Activated naive CD4-positive, alpha-beta T cell treated with anti-CD3 and anti-CD28 coated beads for 36 hours (primary cell): ENCODE measurements at regions not wholly inside any gene's neighbourhood (a gene's known extent, or its start where the extent isn't known, plus 50 kb on each side); places are given as distances from the start of the nearest gene placed in this dataset.

ENCODE experiments used
- CTCF ChIA-PET: fragments of 350-600 bp; sonication (Branson Sonifier 250); formaldehyde crosslinking; loops from one replicate; lab custom pipeline; 2021; ENCODE audit warnings: antibody characterized with exemption; lab: Charles Lee
- DNase-seq: peaks from one replicate; pipeline ENCODE4 v3.0.0-alpha.2; 2020
- H3K27ac Mint-ChIP-seq: one replicate; pipeline ENCODE4 v1.8.0; 2021; ENCODE audit warnings: mild to moderate bottlenecking, mixed read lengths
- H3K27me3 Mint-ChIP-seq: one replicate; pipeline ENCODE4 v1.8.0; 2021; ENCODE audit warnings: low read depth, mixed read lengths
- H3K36me3 Mint-ChIP-seq: one replicate; pipeline ENCODE4 v1.8.0; 2021; ENCODE audit warnings: low read depth, mixed read lengths
- H3K4me1 Mint-ChIP-seq: one replicate; pipeline ENCODE4 v1.8.0; 2021; ENCODE audit warnings: low read depth, mixed read lengths
- H3K4me3 Mint-ChIP-seq: one replicate; pipeline ENCODE4 v1.8.0; 2021; ENCODE audit warnings: mild to moderate bottlenecking, moderate library complexity, mixed read lengths
- H3K9me3 Mint-ChIP-seq: one replicate; pipeline ENCODE4 v1.8.0; 2021; ENCODE audit warnings: mixed read lengths
- intact Hi-C: fragments of 100-400 bp; cut with micrococcal nuclease; formaldehyde crosslinking; loops from one replicate; pipeline ENCODE4 v1.15.1; 2023

DNA sequence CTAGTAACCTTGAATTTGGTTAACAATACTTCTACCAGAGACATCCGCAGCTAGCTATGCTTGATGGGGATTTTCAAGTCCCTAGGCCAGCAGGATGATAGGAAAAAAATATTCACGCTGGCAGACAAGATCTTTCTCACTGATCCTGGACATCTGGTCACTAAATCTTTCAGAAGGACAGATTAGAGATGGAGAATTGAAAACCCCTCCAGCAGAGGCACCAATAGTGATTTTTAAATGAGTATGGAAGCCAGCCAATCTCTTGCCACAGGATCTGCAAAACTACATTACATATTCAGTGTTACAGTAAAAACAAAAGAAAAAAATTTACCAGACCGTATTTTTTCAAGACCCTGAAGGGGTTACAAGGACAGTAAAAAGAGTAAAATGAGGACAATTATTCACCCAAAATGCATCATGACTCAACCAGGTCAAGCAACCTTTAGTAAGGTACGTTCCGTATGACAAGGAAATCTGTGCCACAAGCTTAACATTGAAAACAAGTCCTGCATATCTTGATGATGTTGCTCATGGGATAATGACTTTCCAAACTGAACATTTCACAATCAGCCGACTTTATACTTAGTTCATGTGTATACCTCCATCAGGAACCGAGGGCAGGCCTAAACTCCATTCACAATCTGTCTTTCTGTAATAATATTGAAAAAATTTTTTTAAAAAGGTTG, 239.5 kb downstream of the GXYLT1 start:
- H3K4me3 Mint-ChIP-seq = no peak overlapping the region
- intact Hi-C loops = no loop called here
- H3K27me3 Mint-ChIP-seq = peaks cover 2% of the 10 kb centered on the region
- no peak for DNase-seq
- H3K27ac Mint-ChIP-seq = no peak overlapping the region
- CTCF ChIA-PET = interaction anchor here (0.6 kb wide), 1 partner anchor 761 kb away, joined by 3 read pairs; no protein-coding TSS in a partner anchor
- H3K4me1 Mint-ChIP-seq = no peaks in the 10 kb centered on the region
- no peaks in the 10 kb centered on the region for H3K36me3 Mint-ChIP-seq
- no peaks in the 10 kb centered on the region for H3K9me3 Mint-ChIP-seq

DNA sequence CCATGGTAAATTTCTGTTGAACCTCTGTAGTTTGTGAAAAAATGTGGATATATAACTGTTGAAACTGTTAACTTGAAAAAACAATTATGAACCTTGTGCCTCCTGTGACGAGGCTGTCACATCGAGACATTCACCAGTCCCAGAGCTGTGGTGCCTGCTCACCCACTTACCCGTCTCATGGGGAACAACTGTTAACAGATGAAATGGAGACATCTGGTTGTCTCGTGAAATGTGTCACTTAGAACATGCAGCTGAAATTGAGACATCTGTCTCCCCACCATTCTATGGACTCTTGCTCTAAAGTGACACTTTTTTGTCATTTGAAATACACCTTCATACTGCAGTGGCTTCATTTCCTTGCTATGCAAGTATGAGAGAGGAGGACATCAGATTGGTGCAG, 240.6 kb downstream of the GXYLT1 start:
- Mint-ChIP-seq H3K4me1 (no peaks in the 10 kb centered on the region), H3K36me3 (no peaks in the 10 kb centered on the region), H3K9me3 (no peaks in the 10 kb centered on the region), H3K27ac (no peak overlapping the region), H3K4me3 (no peak overlapping the region), H3K27me3 (peaks cover 2% of the 10 kb centered on the region)
- DNase-seq = no peak
- intact Hi-C loops = no loop called here
- CTCF ChIA-PET = no interaction called here

DNA sequence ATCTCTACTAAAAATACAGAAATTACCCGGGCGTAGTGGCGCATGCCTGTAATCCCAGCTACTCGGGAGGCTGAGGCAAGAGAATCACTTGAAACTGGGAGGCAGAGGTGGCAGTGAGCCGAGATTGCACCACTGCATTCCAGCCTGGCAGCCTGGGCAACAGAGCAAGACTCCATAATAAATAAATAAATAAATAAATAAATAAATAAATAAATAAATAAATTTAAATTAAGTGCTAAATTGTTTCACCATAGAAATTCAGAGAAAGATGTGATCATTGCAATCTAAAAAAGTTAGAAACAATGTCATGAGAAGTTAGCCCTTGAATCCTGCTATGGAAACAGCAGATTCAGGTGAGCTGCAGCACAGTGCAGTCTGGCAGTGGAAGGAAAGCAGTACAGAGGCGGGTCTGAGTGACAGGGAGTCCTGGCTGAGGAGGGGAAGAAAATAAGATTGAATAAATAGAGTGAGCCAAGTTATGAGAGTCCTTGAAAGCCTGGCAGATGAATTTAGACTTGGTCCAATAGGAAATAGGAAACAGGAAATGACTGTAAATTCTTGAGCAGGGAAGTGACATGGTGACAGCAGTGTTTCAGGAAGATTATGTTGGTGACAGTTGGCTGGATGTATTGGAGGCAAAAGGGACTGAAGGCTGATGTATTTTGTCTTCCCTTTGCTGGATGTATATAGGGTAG, 241.5 kb downstream of the GXYLT1 start:
- intact Hi-C loops = no loop called here
- H3K27ac Mint-ChIP-seq = no peak overlapping the region
- H3K36me3 Mint-ChIP-seq = no peaks in the 10 kb centered on the region
- no peak overlapping the region for H3K4me3 Mint-ChIP-seq
- H3K27me3 Mint-ChIP-seq = peaks cover under 1% of the 10 kb centered on the region
- CTCF ChIA-PET = interaction anchor here (0.6 kb wide), 1 partner anchor 641 kb away, joined by 3 read pairs; no protein-coding TSS in a partner anchor
- no peak for DNase-seq
- no peaks in the 10 kb centered on the region for H3K9me3 Mint-ChIP-seq
- no peaks in the 10 kb centered on the region for H3K4me1 Mint-ChIP-seq

DNA sequence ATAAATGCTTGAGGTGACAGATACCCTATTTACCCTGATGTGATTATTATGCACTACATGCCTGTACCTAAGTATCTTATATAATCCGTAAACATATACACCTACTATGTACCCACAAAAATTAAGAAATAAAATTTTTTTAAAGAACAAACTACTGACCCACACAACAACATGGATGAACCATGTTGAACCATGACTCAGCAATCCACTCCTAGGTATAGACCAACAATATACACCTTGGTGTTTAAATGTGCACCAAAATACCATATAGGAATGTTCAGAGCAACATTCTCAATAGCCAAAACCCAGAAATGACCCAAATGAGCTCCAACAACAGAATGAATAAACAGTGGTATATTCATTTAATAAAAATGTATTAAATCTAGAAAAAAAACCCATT, 245.1 kb downstream of the GXYLT1 start:
- H3K36me3 Mint-ChIP-seq = no peaks in the 10 kb centered on the region
- H3K4me3 Mint-ChIP-seq = no peak overlapping the region
- no peak for DNase-seq
- H3K9me3 Mint-ChIP-seq = no peaks in the 10 kb centered on the region
- H3K27me3 Mint-ChIP-seq = peaks cover 8% of the 10 kb centered on the region
- peaks cover 2% of the 10 kb centered on the region for H3K4me1 Mint-ChIP-seq
- CTCF ChIA-PET = interaction anchor here (1.4 kb wide), 1 partner anchor 124 kb away, joined by 4 read pairs; no protein-coding TSS in a partner anchor
- no peak overlapping the region for H3K27ac Mint-ChIP-seq
- intact Hi-C loops = no loop called here

DNA sequence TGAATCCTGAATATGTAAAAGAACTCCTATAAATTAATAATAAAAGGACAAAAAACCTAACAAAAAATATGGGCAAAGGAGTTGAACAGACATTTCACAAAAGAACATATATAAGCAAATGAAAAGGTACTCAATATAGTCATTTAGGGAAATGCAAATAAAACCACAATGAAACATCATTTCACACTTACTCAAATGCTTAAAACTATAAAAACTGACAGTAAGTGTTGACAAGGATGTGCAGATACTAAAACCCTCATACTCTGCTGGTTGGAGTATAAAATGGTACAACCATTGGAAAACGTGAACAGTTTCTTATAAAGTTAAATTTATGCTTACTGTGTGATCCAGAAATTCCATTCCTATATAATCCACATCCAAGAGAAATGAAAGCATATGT, 247.1 kb downstream of the GXYLT1 start:
- H3K9me3 Mint-ChIP-seq = no peaks in the 10 kb centered on the region
- CTCF ChIA-PET = interaction anchor here (0.7 kb wide), 1 partner anchor 61 kb away, joined by 3 read pairs; no protein-coding TSS in a partner anchor
- H3K27me3 Mint-ChIP-seq = peaks cover 10% of the 10 kb centered on the region
- H3K36me3 Mint-ChIP-seq = no peaks in the 10 kb centered on the region
- H3K4me1 Mint-ChIP-seq = peaks cover 2% of the 10 kb centered on the region
- no peak for DNase-seq
- H3K4me3 Mint-ChIP-seq = no peak overlapping the region
- no peak overlapping the region for H3K27ac Mint-ChIP-seq
- intact Hi-C loops = no loop called here

DNA sequence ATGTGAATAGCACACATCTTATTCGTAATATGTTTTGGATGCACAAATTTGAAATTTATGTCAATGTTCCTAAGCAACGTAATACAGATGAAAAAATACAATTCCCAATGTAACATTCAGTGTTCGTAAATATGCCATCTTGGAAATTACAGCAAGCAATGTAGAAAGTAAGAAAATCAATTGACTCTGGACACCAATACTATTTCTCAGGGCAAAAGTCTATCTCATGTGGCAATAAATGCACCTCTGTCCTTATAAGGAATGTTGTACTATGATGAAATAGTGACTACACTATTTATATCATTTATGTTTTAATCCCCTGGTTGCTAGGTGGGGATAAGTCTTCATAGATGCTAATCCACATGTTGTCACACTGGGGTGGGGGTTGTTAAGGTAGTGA, 251.2 kb downstream of the GXYLT1 start:
- no peak for DNase-seq
- Mint-ChIP-seq H3K4me1 (peaks cover 2% of the 10 kb centered on the region), H3K4me3 (no peak overlapping the region), H3K36me3 (no peaks in the 10 kb centered on the region), H3K27me3 (peaks cover 10% of the 10 kb centered on the region), H3K27ac (no peak overlapping the region), H3K9me3 (no peaks in the 10 kb centered on the region)
- CTCF ChIA-PET = no interaction called here
- intact Hi-C loops = no loop called here

DNA sequence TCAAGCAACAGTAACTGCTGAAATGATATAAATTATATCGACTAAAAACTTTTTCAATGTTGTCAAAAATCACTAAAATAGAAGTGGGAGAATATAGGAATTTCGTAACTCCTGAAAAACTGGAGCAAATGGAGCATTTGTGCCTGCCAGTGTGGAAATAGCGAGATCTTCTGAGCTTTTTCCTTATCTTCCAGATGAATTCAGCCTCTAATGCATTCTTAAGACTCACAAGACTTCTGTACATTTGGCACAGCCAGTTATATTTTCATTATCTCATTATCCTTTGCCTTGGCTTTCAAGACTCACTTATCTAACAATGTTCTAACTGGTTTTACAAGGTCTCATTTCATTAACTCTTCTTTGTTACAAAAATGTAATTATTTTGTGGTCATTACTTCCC, 252.4 kb downstream of the GXYLT1 start:
- CTCF ChIA-PET = no interaction called here
- no peaks in the 10 kb centered on the region for H3K9me3 Mint-ChIP-seq
- H3K36me3 Mint-ChIP-seq = no peaks in the 10 kb centered on the region
- H3K4me3 Mint-ChIP-seq = no peak overlapping the region
- H3K27me3 Mint-ChIP-seq = peaks cover 12% of the 10 kb centered on the region
- no peak for DNase-seq
- no peaks in the 10 kb centered on the region for H3K4me1 Mint-ChIP-seq
- intact Hi-C loops = no loop called here
- no peak overlapping the region for H3K27ac Mint-ChIP-seq

DNA sequence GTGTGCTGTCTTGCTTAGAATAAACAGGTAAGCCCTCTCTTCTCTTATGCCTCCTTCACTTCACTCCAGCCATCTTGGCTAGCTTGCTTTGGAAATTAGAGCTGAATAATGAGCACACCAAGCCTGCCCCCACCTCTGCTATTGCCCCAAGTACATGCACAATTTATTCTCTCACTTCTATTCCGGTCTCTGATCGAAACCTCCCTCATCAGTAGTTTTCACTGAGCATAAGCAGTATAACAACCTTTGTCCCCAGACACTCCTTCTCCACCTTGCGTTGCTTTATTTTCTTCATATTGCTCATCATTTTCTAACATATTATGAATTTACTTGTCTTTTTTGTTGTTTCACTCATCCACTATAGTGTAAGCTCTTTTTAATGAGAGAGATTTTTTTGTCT, 253.4 kb downstream of the GXYLT1 start:
- Mint-ChIP-seq H3K9me3 (no peaks in the 10 kb centered on the region), H3K36me3 (no peaks in the 10 kb centered on the region), H3K27ac (no peak overlapping the region), H3K4me1 (no peaks in the 10 kb centered on the region), H3K4me3 (no peak overlapping the region), H3K27me3 (peaks cover 10% of the 10 kb centered on the region)
- CTCF ChIA-PET = no interaction called here
- intact Hi-C loops = no loop called here
- no peak for DNase-seq

DNA sequence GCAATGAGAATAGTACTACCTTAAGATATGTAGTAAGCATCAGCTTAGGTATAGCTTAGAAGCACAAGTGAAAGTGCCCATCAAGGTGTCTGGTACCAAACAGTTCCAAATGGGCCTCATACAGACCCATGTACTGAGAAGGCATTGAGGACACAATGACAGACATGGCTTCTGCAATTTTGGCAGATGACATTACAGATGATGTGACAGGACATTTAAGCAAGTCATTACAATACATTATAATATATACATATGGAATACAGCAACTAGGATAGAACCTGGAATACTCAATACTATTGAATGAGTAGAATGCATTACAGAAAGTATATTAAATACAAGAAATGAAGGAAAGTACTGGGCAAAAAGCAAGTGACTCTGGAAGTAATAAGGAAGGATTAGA, 256.4 kb downstream of the GXYLT1 start:
- Mint-ChIP-seq H3K4me3 (no peak overlapping the region), H3K4me1 (no peaks in the 10 kb centered on the region), H3K36me3 (no peaks in the 10 kb centered on the region), H3K9me3 (no peaks in the 10 kb centered on the region), H3K27me3 (peaks cover 7% of the 10 kb centered on the region), H3K27ac (no peak overlapping the region)
- CTCF ChIA-PET = interaction anchor here (0.7 kb wide), 1 partner anchor 525 kb away, joined by 3 read pairs; no protein-coding TSS in a partner anchor
- no peak for DNase-seq
- intact Hi-C loops = no loop called here

DNA sequence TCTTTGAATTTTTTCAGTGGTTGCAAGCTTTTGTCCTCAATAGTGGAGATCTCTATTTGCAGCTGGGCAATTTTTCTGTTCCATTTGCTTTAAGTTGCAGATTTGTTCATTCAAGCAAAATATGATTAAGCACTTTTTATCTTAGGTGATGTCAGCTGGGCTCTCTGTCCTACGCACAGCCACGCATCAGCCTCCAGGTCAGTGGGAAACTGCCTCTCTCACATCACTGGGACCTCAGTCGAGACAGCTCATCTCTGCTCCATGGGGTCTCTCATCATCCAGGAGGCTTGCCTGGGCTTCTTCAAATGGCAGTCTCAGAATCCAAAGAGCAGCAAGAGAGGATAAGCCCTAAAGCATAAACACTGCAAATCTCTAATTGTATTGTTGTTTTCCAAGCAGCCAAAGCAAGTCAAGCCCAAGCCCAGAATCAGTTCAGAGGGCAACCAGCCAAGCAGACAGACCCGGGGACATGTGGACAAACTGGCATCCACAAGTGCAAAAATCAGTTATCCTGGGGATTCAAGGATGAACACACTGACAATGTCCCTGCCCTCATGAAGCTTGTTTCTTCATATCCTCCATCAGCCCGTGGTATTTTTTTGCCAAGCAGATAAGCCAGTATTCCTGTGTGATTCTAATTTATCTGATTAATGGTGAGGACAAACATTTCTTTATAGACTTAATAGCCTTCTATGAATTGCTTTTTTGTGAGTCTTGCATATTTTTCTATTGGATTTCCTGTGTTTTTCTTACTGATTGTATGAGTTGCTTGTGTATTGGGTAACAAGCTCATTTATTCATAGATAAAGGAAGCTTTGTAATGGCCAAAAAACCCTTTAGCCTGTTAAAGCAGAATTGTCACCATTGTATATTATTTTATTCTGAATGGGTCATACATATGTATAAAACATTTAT, 262.5 kb downstream of the GXYLT1 start:
- Mint-ChIP-seq H3K9me3 (no peaks in the 10 kb centered on the region), H3K27ac (no peak overlapping the region), H3K4me1 (no peaks in the 10 kb centered on the region), H3K4me3 (no peak overlapping the region), H3K36me3 (no peaks in the 10 kb centered on the region), H3K27me3 (peaks cover 6% of the 10 kb centered on the region)
- CTCF ChIA-PET = no interaction called here
- intact Hi-C loops = no loop called here
- no peak for DNase-seq

DNA sequence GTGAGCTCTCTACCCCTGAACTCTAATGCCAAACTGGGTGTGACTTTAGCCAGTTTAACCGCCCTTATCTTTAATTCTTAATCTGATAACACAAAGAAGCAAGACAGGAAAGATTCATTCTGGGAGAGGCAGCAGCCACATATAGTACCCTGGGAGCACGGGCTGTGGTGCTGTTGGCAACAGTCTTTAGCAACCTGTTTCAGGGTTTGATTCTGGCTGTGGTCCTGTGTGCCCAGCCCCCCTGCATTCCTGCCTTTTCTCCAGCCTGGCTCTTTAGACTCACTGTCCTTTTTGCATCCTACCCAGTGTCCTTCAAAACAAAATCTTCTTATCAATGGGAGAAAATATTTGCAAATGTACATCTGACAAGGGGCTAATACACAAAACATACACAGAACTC, 275.2 kb downstream of the GXYLT1 start:
- peaks cover 2% of the 10 kb centered on the region for H3K36me3 Mint-ChIP-seq
- H3K27ac Mint-ChIP-seq = no peak overlapping the region
- CTCF ChIA-PET = no interaction called here
- no peak overlapping the region for H3K4me3 Mint-ChIP-seq
- no peaks in the 10 kb centered on the region for H3K4me1 Mint-ChIP-seq
- peaks cover 20% of the 10 kb centered on the region for H3K27me3 Mint-ChIP-seq
- no peak for DNase-seq
- H3K9me3 Mint-ChIP-seq = peaks cover 15% of the 10 kb centered on the region
- intact Hi-C loops = no loop called here

DNA sequence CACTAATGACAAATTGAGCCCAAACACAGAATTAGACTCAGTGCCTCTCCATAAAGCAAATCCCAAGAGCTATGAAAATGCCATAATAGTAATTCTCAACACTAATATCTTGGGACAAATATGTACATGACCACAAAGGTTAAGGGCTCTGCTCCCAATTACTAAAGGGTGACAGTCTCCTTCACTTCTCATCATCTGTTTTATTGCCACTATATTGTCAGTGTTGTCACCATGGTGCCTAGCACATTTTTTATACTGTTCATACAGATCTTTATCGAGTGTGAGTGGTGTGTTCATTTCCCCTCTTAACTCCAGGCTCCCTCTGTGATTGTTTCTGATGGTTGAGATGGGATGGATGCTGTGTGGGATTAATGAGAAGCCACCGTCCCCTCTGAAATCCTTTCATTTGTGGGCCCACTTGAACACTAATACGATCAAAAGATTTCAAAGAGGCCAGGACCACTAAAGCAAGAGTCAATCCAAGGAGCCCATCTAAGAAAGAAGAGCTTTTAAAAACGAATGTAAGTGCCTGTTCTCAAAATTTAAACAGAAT, 277.7 kb downstream of the GXYLT1 start:
- Mint-ChIP-seq H3K4me3 (no peak overlapping the region), H3K9me3 (peaks cover 10% of the 10 kb centered on the region), H3K36me3 (no peaks in the 10 kb centered on the region), H3K4me1 (no peaks in the 10 kb centered on the region), H3K27me3 (peaks cover 15% of the 10 kb centered on the region), H3K27ac (no peak overlapping the region)
- CTCF ChIA-PET = no interaction called here
- intact Hi-C loops = no loop called here
- no peak for DNase-seq
